Spleen (tissue), 7 donors: ENCODE measurements at regions not wholly inside any gene's neighbourhood (a gene's known extent, or its start where the extent isn't known, plus 50 kb on each side); places are given as distances from the start of the nearest gene placed in this dataset.

ENCODE experiments used
- POLR2AphosphoS5 ChIP-seq, 3 donors: sonication (generic); formaldehyde crosslinking; IDR thresholded peaks; one replicate each; pipeline ENCODE4 v1.5.1; 2017; ENCODE audit warnings: antibody characterized with exemption in 3 of 3
- TF ChIP-seq, protein P1 (sequence below), 11 experiments: fragments of 200-600 bp in 7 of 11; fragments of 450-650 bp in 4 of 11; sonication (generic) in 4 of 11; IDR thresholded peaks in 8 of 11; conservative IDR thresholded peaks in 3 of 11; 1 replicate in 7 of 11; 2 replicates in 4 of 11; pipeline versions ENCODE4 v1.4.0 to v1.8.0; 2016 to 2021; ENCODE audit warnings: antibody characterized with exemption in 11 of 11, inconsistent platforms in 4 of 11, mild to moderate bottlenecking in 1 of 11
- donor health status: DM: no; HTN: no; CAD: no; lungs with moderate emphysema.
- donor health status: DM: no; HTN: no; CAD: no.
- donor health status: DM: no; HTN: no; CAD: no.

DNA sequence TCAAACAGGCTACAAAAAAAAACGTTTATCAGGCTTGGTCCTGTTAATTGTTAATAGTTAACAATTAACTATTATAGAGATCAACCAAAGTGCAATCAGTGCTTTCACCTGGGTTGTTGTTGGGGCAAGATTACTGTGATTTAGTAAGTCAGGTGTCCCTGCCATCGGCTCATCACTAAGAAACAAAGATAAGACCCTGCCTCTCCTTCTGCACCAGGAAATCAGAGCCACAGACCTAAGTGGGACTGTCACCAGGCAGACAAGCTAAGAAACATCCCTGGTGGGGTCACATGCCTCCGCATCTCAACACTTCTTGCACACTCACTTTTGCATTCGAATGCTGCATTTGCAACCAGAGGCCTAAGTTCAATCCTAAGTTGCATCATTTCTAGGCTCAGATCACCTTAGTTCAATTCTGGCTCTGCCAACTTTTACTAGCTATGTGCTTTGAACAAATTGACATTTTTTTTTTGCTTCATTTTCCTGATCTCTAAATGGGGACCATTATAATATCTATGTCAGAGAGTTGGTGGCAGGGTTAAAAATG lies 298.9 kb upstream of the B3GAT1 start:
- TF ChIP-seq, protein P1, sequence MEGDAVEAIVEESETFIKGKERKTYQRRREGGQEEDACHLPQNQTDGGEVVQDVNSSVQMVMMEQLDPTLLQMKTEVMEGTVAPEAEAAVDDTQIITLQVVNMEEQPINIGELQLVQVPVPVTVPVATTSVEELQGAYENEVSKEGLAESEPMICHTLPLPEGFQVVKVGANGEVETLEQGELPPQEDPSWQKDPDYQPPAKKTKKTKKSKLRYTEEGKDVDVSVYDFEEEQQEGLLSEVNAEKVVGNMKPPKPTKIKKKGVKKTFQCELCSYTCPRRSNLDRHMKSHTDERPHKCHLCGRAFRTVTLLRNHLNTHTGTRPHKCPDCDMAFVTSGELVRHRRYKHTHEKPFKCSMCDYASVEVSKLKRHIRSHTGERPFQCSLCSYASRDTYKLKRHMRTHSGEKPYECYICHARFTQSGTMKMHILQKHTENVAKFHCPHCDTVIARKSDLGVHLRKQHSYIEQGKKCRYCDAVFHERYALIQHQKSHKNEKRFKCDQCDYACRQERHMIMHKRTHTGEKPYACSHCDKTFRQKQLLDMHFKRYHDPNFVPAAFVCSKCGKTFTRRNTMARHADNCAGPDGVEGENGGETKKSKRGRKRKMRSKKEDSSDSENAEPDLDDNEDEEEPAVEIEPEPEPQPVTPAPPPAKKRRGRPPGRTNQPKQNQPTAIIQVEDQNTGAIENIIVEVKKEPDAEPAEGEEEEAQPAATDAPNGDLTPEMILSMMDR (IDR thresholded peaks at IDR 0.05 in 8 of 11, conservative IDR thresholded peaks at IDR 0.05 in 3 of 11): no peak
- TF ChIP-seq POLR2AphosphoS5 (IDR thresholded peaks at IDR 0.05): no peak
